ENCODE measurements at regions not wholly inside any gene's neighbourhood (a gene's known extent, or its start where the extent isn't known, plus 50 kb on each side); places are given as distances from the start of the nearest gene placed in this dataset.
"Not testable (repeated sequence)": the region's sequence is repeated elsewhere in the genome, so short reads cannot be mapped to it uniquely, and the experiment has no call there.

GRCh38 chrX:77167993-77168392, 279.2 kb upstream of the FGF16 start:
- FAIRE-seq: no peak

- no peak for FAIRE-seq
Observed at GRCh38 chrX:77174680-77175519, 272.3 kb upstream of the FGF16 start.

- peak; percentile 95 for FAIRE-seq
Observed at GRCh38 chrX:77200663-77201062, 246.5 kb upstream of the FGF16 start.

GRCh38 chrX:77223046-77223445, 224.1 kb upstream of the FGF16 start:
- FAIRE-seq: no peak

- FAIRE-seq: no peak
Observed at GRCh38 chrX:77264490-77264889, 182.7 kb upstream of the FGF16 start.

- FAIRE-seq: no peak
Observed at GRCh38 chrX:77275392-77275791, 171.8 kb upstream of the FGF16 start.

GRCh38 chrX:77276742-77277141, 170.4 kb upstream of the FGF16 start:
- FAIRE-seq: no peak

- FAIRE-seq: no peak
Observed at GRCh38 chrX:77277911-77278310, 169.3 kb upstream of the FGF16 start.

- FAIRE-seq: not testable (repeated sequence)
Observed at GRCh38 chrX:77279373-77279772, 167.8 kb upstream of the FGF16 start.

- no peak for FAIRE-seq
Observed at GRCh38 chrX:77293331-77293995, 153.7 kb upstream of the FGF16 start.

GRCh38 chrX:77298296-77298695, 148.9 kb upstream of the FGF16 start:
- FAIRE-seq: no peak

GRCh38 chrX:77298790-77299189, 148.4 kb upstream of the FGF16 start:
- no peak for FAIRE-seq

GRCh38 chrX:77299549-77299948, 147.6 kb upstream of the FGF16 start:
- no peak for FAIRE-seq

- no peak for FAIRE-seq
Observed at GRCh38 chrX:77342004-77342403, 105.2 kb upstream of the FGF16 start.

- FAIRE-seq: no peak
Observed at GRCh38 chrX:77346859-77347258, 100.3 kb upstream of the FGF16 start.

GRCh38 chrX:77347572-77347971, 99.6 kb upstream of the FGF16 start:
- no peak for FAIRE-seq

- FAIRE-seq: no peak
Observed at GRCh38 chrX:77389891-77390290, 57.3 kb upstream of the FGF16 start.

GRCh38 chrX:77390365-77390764, 56.8 kb upstream of the FGF16 start:
- not testable (repeated sequence) for FAIRE-seq

GRCh38 chrX:77396781-77397180, 50.4 kb upstream of the FGF16 start:
- no peak for FAIRE-seq
